ENCODE measurements at regions not wholly inside any gene's neighbourhood (a gene's known extent, or its start where the extent isn't known, plus 50 kb on each side); places are given as distances from the start of the nearest gene placed in this dataset.

DNA sequence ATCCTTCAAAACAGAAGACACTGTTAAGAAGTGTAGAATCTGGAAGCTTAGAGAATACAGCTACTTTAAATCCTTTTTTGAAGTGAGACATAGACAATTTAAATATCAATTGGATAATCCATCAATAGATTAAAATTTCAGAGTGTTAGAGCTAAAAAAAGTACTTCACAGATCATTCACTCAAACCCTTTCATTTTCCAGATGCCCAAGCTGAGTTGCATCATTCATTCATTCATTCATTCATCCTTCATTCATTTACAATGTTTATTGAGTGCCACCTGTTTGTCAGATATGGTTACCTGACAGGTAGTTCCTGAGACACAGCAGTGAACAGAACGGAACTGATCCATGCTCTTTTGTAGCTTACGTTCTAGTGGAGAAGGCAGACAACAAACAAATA is 290.7 kb upstream of the MTPN start:
- TF ChIP-seq, protein P1, sequence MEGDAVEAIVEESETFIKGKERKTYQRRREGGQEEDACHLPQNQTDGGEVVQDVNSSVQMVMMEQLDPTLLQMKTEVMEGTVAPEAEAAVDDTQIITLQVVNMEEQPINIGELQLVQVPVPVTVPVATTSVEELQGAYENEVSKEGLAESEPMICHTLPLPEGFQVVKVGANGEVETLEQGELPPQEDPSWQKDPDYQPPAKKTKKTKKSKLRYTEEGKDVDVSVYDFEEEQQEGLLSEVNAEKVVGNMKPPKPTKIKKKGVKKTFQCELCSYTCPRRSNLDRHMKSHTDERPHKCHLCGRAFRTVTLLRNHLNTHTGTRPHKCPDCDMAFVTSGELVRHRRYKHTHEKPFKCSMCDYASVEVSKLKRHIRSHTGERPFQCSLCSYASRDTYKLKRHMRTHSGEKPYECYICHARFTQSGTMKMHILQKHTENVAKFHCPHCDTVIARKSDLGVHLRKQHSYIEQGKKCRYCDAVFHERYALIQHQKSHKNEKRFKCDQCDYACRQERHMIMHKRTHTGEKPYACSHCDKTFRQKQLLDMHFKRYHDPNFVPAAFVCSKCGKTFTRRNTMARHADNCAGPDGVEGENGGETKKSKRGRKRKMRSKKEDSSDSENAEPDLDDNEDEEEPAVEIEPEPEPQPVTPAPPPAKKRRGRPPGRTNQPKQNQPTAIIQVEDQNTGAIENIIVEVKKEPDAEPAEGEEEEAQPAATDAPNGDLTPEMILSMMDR (IDR thresholded peaks at IDR 0.05), result no peak
- TF ChIP-seq EP300 (IDR thresholded peaks at IDR 0.05) (no peak), POLR2A (IDR thresholded peaks at IDR 0.05) (no peak)

All from upper lobe of left lung (tissue), 4 donors.